NCI-H748 treated with DMSO at 0.1 percent for 48 hours (cell line): ENCODE measurements at regions not wholly inside any gene's neighbourhood (a gene's known extent, or its start where the extent isn't known, plus 50 kb on each side); places are given as distances from the start of the nearest gene placed in this dataset.

ENCODE experiments used
- DNase-seq: peaks from one replicate; lab custom pipeline; 2025; lab: John Stamatoyannopoulos, UW

DNA sequence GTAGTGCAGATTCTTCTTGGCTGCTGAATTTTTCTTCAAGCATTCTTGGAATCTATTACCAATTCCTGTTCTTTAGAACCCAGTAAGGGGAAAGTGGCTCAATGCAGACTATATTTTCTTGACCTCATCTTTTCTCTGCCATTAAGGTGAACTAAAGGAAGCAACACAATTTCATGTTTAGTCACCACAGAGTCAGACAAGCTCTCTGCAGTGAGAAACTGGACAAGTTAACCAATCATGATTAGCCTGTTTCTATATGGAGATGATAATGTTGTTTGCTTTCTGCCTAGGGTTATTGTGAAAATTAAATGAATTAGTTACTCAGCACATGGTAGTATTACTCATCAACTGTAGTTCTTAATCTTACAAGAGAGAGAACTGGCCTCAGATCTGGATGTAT is 1075.1 kb downstream of the AGBL1 start:
- no peak for DNase-seq

GRCh38 chr15:87151202-87151748 is 1071.6 kb downstream of the AGBL1 start:
- no peak for DNase-seq

DNA sequence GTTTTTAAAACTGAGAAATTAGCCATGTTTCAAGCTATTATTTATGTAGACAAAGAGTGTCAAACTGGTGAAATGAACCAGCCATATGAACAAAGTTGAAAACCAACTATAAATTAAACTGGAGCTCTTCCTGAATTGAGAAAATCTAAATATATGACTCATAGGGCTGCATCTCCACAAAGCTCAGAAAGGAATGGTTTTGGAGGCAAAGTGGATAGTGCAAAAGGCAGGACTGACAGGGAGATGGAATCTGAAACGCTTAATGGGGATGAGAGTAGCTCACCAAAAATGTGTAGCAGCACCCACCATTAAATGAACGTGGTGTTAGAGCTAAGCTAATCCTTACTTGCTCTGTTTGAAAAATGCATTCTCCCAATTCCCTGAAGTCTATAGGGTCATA is 1066.0 kb downstream of the AGBL1 start:
- no peak for DNase-seq

- DNase-seq: no peak
These were observed 1065.1 kb downstream of the AGBL1 start for GRCh38 chr15:87144775-87145174.

DNA sequence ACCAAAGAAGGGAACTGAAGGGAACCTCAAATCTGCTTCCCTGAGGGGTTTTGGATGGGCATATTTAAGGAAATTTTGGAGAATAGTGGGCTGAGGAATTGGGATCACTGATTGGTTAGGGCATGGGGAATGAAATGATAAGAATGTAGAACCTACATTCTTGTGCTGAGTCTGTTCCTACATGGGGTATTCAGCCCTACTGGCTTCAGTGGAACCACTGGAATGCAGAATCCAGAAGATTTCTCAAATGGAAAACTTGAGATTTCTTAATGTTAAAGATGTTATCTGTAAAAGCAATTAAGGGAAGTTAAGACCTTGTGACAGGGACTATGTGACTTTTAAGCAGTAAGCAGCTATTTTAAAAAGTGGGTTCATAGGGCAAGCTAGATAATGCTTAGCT is 1062.4 kb downstream of the AGBL1 start:
- DNase-seq: no peak

DNA sequence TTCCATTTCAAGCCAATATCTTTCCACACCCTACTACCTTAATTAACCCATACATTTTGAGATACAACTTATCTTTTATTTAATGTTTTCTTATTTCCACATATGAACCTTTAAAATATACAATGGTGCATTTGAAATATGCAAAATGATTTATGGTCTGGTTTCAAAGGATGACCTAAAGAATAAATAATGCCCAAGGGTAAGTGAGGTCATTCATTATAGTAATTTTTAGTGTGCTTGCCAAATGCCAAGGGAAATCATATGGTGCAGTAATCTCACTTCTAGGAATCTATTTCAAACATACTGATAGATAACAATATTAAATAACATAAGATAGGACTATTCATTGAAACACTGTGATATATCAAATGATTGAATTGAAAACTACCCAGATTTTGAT is 1055.4 kb downstream of the AGBL1 start:
- no peak for DNase-seq

GRCh38 chr15:87133704-87134103 is 1054.0 kb downstream of the AGBL1 start:
- DNase-seq: no peak

- DNase-seq: no peak
These were observed 1051.4 kb downstream of the AGBL1 start for GRCh38 chr15:87131067-87131466.

DNA sequence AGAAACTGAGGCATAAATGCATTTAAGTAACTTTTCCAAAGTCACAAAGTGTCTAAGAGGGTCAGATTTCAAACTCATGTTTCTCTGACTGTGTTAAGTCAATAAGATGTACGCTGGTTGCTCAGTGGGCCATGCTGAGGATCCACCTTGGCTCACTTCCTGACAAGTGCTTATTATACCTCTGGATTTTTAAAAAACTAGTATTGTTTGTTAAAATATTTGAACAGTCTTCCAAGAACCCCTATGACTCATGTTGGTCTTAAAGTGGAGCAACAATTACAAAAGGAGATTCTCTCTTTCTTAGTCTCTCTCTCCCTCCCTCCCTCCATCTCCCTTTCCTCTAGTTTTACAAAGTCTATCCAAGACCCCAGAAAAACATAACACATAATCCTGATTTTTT is 1050.2 kb downstream of the AGBL1 start:
- DNase-seq: no peak

DNA sequence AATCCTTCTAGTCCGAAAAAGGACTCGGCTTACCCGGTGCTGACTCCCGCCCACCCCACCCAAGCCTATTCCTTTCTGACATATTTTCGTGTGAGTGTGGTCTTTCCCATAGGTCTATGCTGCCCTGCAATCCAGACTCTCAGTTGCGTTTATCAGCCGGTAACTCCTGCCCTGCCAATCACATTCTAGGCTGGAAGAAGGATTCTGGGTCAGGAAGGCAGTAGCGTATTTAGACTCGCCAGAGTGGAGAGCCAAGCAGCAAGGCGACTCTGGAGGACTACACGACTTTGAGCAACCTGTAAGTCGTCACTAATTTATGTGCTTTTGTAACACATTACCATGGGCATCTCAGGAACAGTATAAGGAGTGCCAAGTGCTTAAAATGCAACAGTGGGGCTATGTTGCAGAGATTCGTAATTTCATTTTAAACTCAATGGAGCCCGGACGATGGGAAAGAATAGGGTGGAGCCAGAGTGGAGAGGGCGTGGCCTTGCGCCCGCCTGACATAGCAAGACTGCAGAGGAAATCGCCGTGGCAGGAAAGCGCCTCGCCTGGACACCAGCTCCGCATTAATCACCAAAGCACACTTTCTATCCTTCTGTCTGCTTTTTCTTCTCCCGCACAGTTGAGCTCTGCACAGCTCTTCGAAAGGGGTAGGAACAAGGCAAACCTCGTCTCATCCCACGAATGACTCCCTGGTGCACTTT is 1044.2 kb downstream of the AGBL1 start:
- no peak for DNase-seq

DNA sequence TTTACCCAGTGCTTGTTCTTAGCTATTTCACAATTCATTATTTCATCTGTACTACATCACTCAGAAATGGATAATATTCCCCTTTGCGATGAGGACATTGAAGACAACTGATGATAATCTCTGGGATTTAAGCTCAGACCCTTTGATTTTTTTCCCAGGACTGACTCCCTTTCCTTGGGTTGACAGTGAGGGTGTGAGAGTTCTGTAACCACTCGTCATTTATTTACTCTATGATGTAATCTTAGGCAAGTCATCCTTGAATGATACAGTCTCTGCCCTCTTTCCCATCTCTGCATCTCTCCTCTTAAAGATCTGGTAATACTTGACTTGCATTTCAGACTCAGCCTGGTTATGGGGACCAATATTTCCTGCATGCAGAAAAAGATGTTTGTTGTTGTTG is 1041.7 kb downstream of the AGBL1 start:
- no peak for DNase-seq

GRCh38 chr15:87120555-87120954 is 1040.9 kb downstream of the AGBL1 start:
- DNase-seq: no peak

GRCh38 chr15:87118846-87119245 is 1039.2 kb downstream of the AGBL1 start:
- DNase-seq: no peak

DNA sequence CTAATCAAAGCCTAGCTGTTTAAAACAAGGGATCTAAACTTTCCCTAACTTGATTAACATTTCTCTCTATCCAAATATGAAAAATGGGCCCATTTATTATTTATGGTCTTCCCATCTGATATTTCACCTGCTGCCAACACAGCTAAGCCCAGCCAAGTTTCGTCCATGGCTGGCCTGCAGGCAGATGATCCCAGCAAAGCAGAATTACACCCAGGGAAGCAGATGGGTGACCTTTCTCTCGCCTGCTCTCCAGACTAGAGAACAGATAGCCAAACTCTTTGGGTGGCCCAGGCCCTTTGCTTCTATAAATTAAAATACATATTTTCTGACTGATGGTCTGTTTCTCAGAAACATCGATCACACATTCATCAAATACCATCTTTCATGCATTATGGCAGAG is 1038.8 kb downstream of the AGBL1 start:
- DNase-seq: no peak

- DNase-seq: no peak
These were observed 1036.1 kb downstream of the AGBL1 start for GRCh38 chr15:87115795-87116194.

DNA sequence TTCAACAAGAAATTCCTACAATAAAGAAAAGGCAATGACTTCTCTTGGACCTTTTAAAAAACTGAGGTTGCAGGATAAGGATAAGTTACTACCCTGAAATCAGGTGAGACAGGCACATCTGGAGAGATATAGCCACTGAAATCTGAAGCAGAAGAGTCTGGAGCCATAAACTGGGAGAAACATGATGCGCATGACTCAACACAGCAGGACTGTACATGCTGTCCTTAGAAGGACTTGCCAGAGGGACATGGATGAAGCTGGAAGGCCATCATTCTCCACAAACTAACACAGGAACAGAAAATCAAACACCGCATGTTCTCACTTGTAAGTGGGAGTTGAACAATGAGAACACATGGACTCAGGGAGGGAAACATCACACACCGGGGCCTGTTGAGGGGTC is 1020.2 kb downstream of the AGBL1 start:
- no peak for DNase-seq

- DNase-seq: no peak
These were observed 1009.9 kb downstream of the AGBL1 start for GRCh38 chr15:87089551-87089950.

GRCh38 chr15:87083201-87083600 is 1003.5 kb downstream of the AGBL1 start:
- no peak for DNase-seq

DNA sequence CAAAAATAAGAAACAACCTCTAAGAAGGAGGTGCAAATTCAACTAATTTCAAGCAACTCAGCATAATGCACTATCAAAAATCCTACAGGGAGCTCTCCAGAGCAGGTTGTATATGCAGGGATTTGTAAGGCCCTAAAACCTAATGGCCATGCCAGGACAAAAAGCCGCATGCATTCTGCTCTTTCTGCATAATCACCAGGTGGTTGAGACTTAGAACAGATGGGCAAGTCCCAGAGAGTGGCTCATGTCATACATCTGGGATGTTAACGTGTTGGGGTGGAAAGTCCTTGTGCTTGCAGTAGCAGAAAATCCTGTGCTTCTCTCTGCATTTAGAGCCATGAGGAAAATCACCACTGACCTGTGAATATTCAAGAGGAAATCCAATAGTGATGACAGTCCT is 1002.9 kb downstream of the AGBL1 start:
- no peak for DNase-seq

- no peak for DNase-seq
These were observed 1000.9 kb downstream of the AGBL1 start for GRCh38 chr15:87080547-87080946.
